GM12878 (cell line): ENCODE measurements at regions not wholly inside any gene's neighbourhood (a gene's known extent, or its start where the extent isn't known, plus 50 kb on each side); places are given as distances from the start of the nearest gene placed in this dataset.
"Not testable (repeated sequence)": the region's sequence is repeated elsewhere in the genome, so short reads cannot be mapped to it uniquely, and the experiment has no call there.

Source experiments
- ATAC-seq: fragments of 200-7000 bp; cut with Tn5 transposase; 3 replicates; pipeline ENCODE4 v1.9.1; 2020; ENCODE audit warnings: mild to moderate bottlenecking, moderate library complexity
- BruUV-seq: library from RNA; stranded (reverse); fragments of 400-500 nt; replicated peaks from 2 replicates; lab custom pipeline; 2021; lab: Mats Ljungman, UMichigan
- CTCF ChIA-PET: fragments of 300-600 bp; sonication (Branson Sonifier 250); formaldehyde crosslinking; extraction: SDS; loops from one replicate; lab custom pipeline; 2021; ENCODE audit warnings: inconsistent platforms; lab: Yijun Ruan, JAX
- POLR2A ChIA-PET: fragments of 350-600 bp; formaldehyde crosslinking; extraction: SDS; loops from one replicate; lab custom pipeline; 2021; ENCODE audit warnings: inconsistent platforms; lab: Charles Lee
- RAD21 ChIA-PET: fragments of 300-600 bp; sonication (Branson Sonifier 250); formaldehyde crosslinking; loops from one replicate; lab custom pipeline; 2023; ENCODE audit warnings: antibody characterized with exemption; ENCODE audit not compliant: unreplicated experiment; lab: Charles Lee
- SMC1A ChIA-PET: fragments of 300-600 bp; sonication (Branson Sonifier 250); formaldehyde crosslinking; loops from one replicate; lab custom pipeline; 2023; ENCODE audit not compliant: unreplicated experiment, uncharacterized antibody; lab: Charles Lee
- DNase-seq: peaks from one replicate; pipeline ENCODE4 v3.0.0-alpha.2; 2011; ENCODE audit warnings: low read depth, low spot score
- FAIRE-seq: peaks from 3 replicates; lab custom pipeline; 2011; peaks lifted over from hg19 to GRCh38; lab: Jason Lieb, UNC
- H2AFZ ChIP-seq: 2 replicates; pipeline ENCODE4 v1.6.0; 2011; ENCODE audit warnings: low read depth, low read length, control low read depth; ENCODE audit not compliant: control insufficient read depth
- H3K27ac ChIP-seq: 2 replicates; pipeline ENCODE4 v1.5.1; 2011; ENCODE audit warnings: control low read depth; ENCODE audit not compliant: control insufficient read depth, insufficient read depth
- H3K27me3 ChIP-seq, 2 experiments: replicated peaks in 1 of 2; 2 replicates each; pipeline versions ENCODE4 v1.6.0 to v1.6.1; 2011; ENCODE audit warnings: low read length in 1 of 2; ENCODE audit not compliant: control insufficient read depth in 2 of 2, insufficient read depth in 2 of 2
- H3K36me3 ChIP-seq, 2 experiments: 2 replicates each; pipeline ENCODE4 v1.5.1; 2011; ENCODE audit warnings: low read length in 1 of 2; ENCODE audit not compliant: control insufficient read depth in 2 of 2, insufficient read depth in 2 of 2
- H3K4me1 ChIP-seq: 2 replicates; pipeline ENCODE4 v1.6.1; 2011; ENCODE audit warnings: mild to moderate bottlenecking, low read length, moderate library complexity, mixed read lengths; ENCODE audit not compliant: control insufficient read depth, insufficient read depth
- H3K4me2 ChIP-seq: 2 replicates; pipeline ENCODE4 v1.6.0; 2011; ENCODE audit warnings: control low read depth; ENCODE audit not compliant: control insufficient read depth, insufficient read depth
- H3K4me3 ChIP-seq: fragments of 200-600 bp; sonication (generic); 2 replicates; pipeline ENCODE4 v1.5.1; 2016
- H3K79me2 ChIP-seq: 2 replicates; pipeline ENCODE4 v1.6.0; 2011; ENCODE audit warnings: low read length; ENCODE audit not compliant: control insufficient read depth, insufficient read depth
- H3K9ac ChIP-seq: 2 replicates; pipeline ENCODE4 v1.8.0; 2011; ENCODE audit warnings: low read length, control low read depth, mixed read lengths; ENCODE audit not compliant: control insufficient read depth, insufficient read depth
- H3K9me3 ChIP-seq: replicated peaks from 3 replicates; pipeline ENCODE4 v1.5.1; 2011; ENCODE audit warnings: mild to moderate bottlenecking, low read length; ENCODE audit not compliant: control insufficient read depth, insufficient read depth
- H4K20me1 ChIP-seq: 2 replicates; pipeline ENCODE4 v1.6.0; 2011; ENCODE audit not compliant: control insufficient read depth, insufficient read depth
- FOS ChIP-seq: IDR thresholded peaks from 3 replicates; pipeline ENCODE4 v1.6.1; 2011; ENCODE audit warnings: borderline replicate concordance; ENCODE audit not compliant: insufficient read length; ENCODE audit errors: extremely low read depth
- PRDM15 ChIP-seq: fragments of 450-650 bp; formaldehyde crosslinking; IDR thresholded peaks from 2 replicates; pipeline ENCODE4 v1.4.0; 2020; ENCODE audit warnings: mild to moderate bottlenecking, moderate library complexity
- RBBP5 ChIP-seq: fragments of 200-600 bp; sonication (generic); conservative IDR thresholded peaks from 2 replicates; pipeline ENCODE4 v1.6.1; 2016
- WGBS: methylation state at CpG from one replicate; pipeline ENCODE4 v1.1.6; 2016; ENCODE audit warnings: low lambda C conversion rate; ENCODE audit not compliant: insufficient replicate concordance, insufficient coverage; ENCODE audit errors: missing lambda C conversion rate; 5-methylcytosine and 5-hydroxymethylcytosine counted together
- in situ Hi-C: fragments of 300-500 bp; cut with MboI; formaldehyde crosslinking; loops from 9 replicates; pipeline ENCODE4 v1.14.3; 2018; ENCODE audit warnings: mixed read lengths
- intact Hi-C: fragments of 100-400 bp; cut with micrococcal nuclease; formaldehyde crosslinking; loops from one replicate; pipeline ENCODE4 v1.14.2; 2022; ENCODE audit not compliant: unreplicated experiment
- TF ChIP-seq, protein P1 (sequence below): IDR thresholded peaks from 2 replicates; pipeline ENCODE4 v1.6.1; 2012; ENCODE audit warnings: low read depth, low read length, improper control_type of control experiment

GRCh38 chr2:220775856-220776488, 796.1 kb downstream of the EPHA4 start:
- ChIA-PET POLR2A (no interaction called here), RAD21 (no interaction called here), SMC1A (no interaction called here), CTCF (no interaction called here)
- no TSS peak for BruUV-seq
- WGBS = 0% methylated on average over 2 of the region's 2 CpGs
- Histone ChIP-seq H3K79me2 (no peaks in the 10 kb centered on the region), H3K27ac (no peak overlapping the region), H3K36me3 (no peaks in the 10 kb centered on the region), H3K9me3 (no peaks in the 10 kb centered on the region), H3K4me1 (no peaks in the 10 kb centered on the region), H2AFZ (no peak overlapping the region), H4K20me1 (no peaks in the 10 kb centered on the region), H3K27me3 (no peaks in the 10 kb centered on the region), H3K4me3 (no peak overlapping the region), H3K4me2 (no peak overlapping the region), H3K9ac (no peak overlapping the region)
- TF ChIP-seq PRDM15 (no peak), RBBP5 (no peak), FOS (no peak)
- TF ChIP-seq, protein P1, sequence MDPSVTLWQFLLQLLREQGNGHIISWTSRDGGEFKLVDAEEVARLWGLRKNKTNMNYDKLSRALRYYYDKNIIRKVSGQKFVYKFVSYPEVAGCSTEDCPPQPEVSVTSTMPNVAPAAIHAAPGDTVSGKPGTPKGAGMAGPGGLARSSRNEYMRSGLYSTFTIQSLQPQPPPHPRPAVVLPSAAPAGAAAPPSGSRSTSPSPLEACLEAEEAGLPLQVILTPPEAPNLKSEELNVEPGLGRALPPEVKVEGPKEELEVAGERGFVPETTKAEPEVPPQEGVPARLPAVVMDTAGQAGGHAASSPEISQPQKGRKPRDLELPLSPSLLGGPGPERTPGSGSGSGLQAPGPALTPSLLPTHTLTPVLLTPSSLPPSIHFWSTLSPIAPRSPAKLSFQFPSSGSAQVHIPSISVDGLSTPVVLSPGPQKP = no peak
- no peak for ATAC-seq
- in situ Hi-C loops = no loop called here
- no peak for FAIRE-seq
- DNase-seq = no peak
- intact Hi-C loops = no loop called here

GRCh38 chr2:220779076-220779475, 793.0 kb downstream of the EPHA4 start:
- BruUV-seq, H3K4me2 ChIP-seq, H3K36me3 ChIP-seq, ATAC-seq, H3K79me2 ChIP-seq, H3K4me3 ChIP-seq, H3K9me3 ChIP-seq, intact Hi-C loops, H2AFZ ChIP-seq, DNase-seq, CTCF ChIA-PET, H4K20me1 ChIP-seq, H3K4me1 ChIP-seq, H3K27ac ChIP-seq, POLR2A ChIA-PET, RAD21 ChIA-PET, FAIRE-seq, SMC1A ChIA-PET, H3K9ac ChIP-seq, in situ Hi-C loops, H3K27me3 ChIP-seq: not testable (repeated sequence)
